NCI-H774 (cell line): ENCODE measurements at regions not wholly inside any gene's neighbourhood (a gene's known extent, or its start where the extent isn't known, plus 50 kb on each side); places are given as distances from the start of the nearest gene placed in this dataset.
"Not testable (repeated sequence)": the region's sequence is repeated elsewhere in the genome, so short reads cannot be mapped to it uniquely, and the experiment has no call there.

ENCODE experiments used
- DNase-seq: peaks from one replicate; lab custom pipeline; 2025; lab: John Stamatoyannopoulos, UW

GRCh38 chr3:153903430-153903829 is 217.8 kb upstream of the ARHGEF26 start:
- no peak for DNase-seq

- no peak for DNase-seq
Measured at GRCh38 chr3:153906366-153906765, 214.8 kb upstream of the ARHGEF26 start.

GRCh38 chr3:153910387-153910786 is 210.8 kb upstream of the ARHGEF26 start:
- no peak for DNase-seq

- DNase-seq: no peak
Measured at GRCh38 chr3:153911116-153911515, 210.1 kb upstream of the ARHGEF26 start.

- no peak for DNase-seq
Measured at GRCh38 chr3:153919773-153920172, 201.4 kb upstream of the ARHGEF26 start.

- DNase-seq: no peak
Measured at GRCh38 chr3:153921826-153922225, 199.4 kb upstream of the ARHGEF26 start.

GRCh38 chr3:153925841-153926514 is 195.2 kb upstream of the ARHGEF26 start:
- DNase-seq: no peak

GRCh38 chr3:153927107-153927506 is 194.1 kb upstream of the ARHGEF26 start:
- DNase-seq: no peak

GRCh38 chr3:153928851-153929250 is 192.3 kb upstream of the ARHGEF26 start:
- no peak for DNase-seq

GRCh38 chr3:153933481-153933880 is 187.7 kb upstream of the ARHGEF26 start:
- DNase-seq: not testable (repeated sequence)

- no peak for DNase-seq
Measured at GRCh38 chr3:153944084-153944483, 177.1 kb upstream of the ARHGEF26 start.

GRCh38 chr3:153951276-153951675 is 169.9 kb upstream of the ARHGEF26 start:
- no peak for DNase-seq

GRCh38 chr3:153952091-153952490 is 169.1 kb upstream of the ARHGEF26 start:
- no peak for DNase-seq

- no peak for DNase-seq
Measured at GRCh38 chr3:153956613-153957012, 164.6 kb upstream of the ARHGEF26 start.

- no peak for DNase-seq
Measured at GRCh38 chr3:153957421-153957820, 163.8 kb upstream of the ARHGEF26 start.

- no peak for DNase-seq
Measured at GRCh38 chr3:153958635-153959595, 162.3 kb upstream of the ARHGEF26 start.

- DNase-seq: no peak
Measured at GRCh38 chr3:153960458-153961074, 160.6 kb upstream of the ARHGEF26 start.

- DNase-seq: peak; percentile 77
Measured at GRCh38 chr3:153961494-153961893, 159.7 kb upstream of the ARHGEF26 start.

GRCh38 chr3:153963012-153963411 is 158.2 kb upstream of the ARHGEF26 start:
- no peak for DNase-seq

- no peak for DNase-seq
Measured at GRCh38 chr3:153967260-153967659, 153.9 kb upstream of the ARHGEF26 start.

GRCh38 chr3:153970047-153970446 is 151.1 kb upstream of the ARHGEF26 start:
- DNase-seq: no peak

- peak; percentile 33 for DNase-seq
Measured at GRCh38 chr3:153970741-153971347, 150.3 kb upstream of the ARHGEF26 start.
